Heart right ventricle (tissue), 16 donors: ENCODE measurements at regions not wholly inside any gene's neighbourhood (a gene's known extent, or its start where the extent isn't known, plus 50 kb on each side); places are given as distances from the start of the nearest gene placed in this dataset.

Source experiments
- ATAC-seq, 8 donors: fragments of 200-7000 bp; cut with Tn5 transposase; one replicate each; pipeline ENCODE4 v1.9.1; 2020; ENCODE audit warnings: mild to moderate bottlenecking in 8 of 8, moderate library complexity in 8 of 8, moderate number of reproducible peaks in 1 of 8
- DNase-seq, 2 donors: peaks; one replicate each; pipeline ENCODE4 v3.0.0-alpha.2; 2020
- H3K27ac ChIP-seq, 10 donors: fragments of 200-600 bp; sonication (generic) in 2 of 10; one replicate each; pipeline versions ENCODE4 v1.5.0 to v1.8.0; 2020 to 2022; ENCODE audit warnings: mild to moderate bottlenecking in 3 of 10
- H3K27me3 ChIP-seq, 7 donors: fragments of 200-600 bp; one replicate each; pipeline ENCODE4 v1.8.0; 2021 to 2022; ENCODE audit warnings: mild to moderate bottlenecking in 2 of 7
- H3K36me3 ChIP-seq, 9 donors: fragments of 200-600 bp; sonication (generic) in 1 of 9; one replicate each; pipeline versions ENCODE4 v1.5.0 to v1.8.0; 2020 to 2022; ENCODE audit warnings: mild to moderate bottlenecking in 2 of 9
- H3K4me1 ChIP-seq, 9 donors: fragments of 200-600 bp; sonication (generic) in 1 of 9; one replicate each; pipeline versions ENCODE4 v1.5.0 to v1.8.0; 2020 to 2022; ENCODE audit warnings: mild to moderate bottlenecking in 4 of 9
- H3K4me3 ChIP-seq, 10 donors: fragments of 200-600 bp; sonication (generic) in 2 of 10; one replicate each; pipeline versions ENCODE4 v1.5.0 to v1.8.0; 2020 to 2022; ENCODE audit warnings: mild to moderate bottlenecking in 7 of 10, moderate library complexity in 2 of 10
- H3K9me3 ChIP-seq, 11 donors: fragments of 200-600 bp in 10 of 11; sonication (generic) in 2 of 11; one replicate each; pipeline versions ENCODE4 v1.5.0 to v1.8.0; 2013 to 2022; ENCODE audit warnings: mild to moderate bottlenecking in 2 of 11, control low read depth in 1 of 11, moderate library complexity in 1 of 11
- WGBS, 2 donors: extraction: QIAGEN DNeasy Blood & Tissue Kit; methylation state at CpG; one replicate each; pipeline ENCODE4 v1.1.7; 2013; ENCODE audit warnings: inconsistent platforms in 1 of 2; 5-methylcytosine and 5-hydroxymethylcytosine counted together
- intact Hi-C, 10 donors: fragments of 100-400 bp; cut with DNase I; formaldehyde crosslinking; loops; one replicate each; pipeline versions ENCODE4 v1.11.1 to v1.14.2; 2022
- TF ChIP-seq, protein P1 (sequence below), 9 donors: fragments of 200-600 bp; sonication (generic) in 2 of 9; IDR thresholded peaks; one replicate each; pipeline versions ENCODE4 v1.5.0 to v1.8.0; 2021 to 2022; ENCODE audit warnings: antibody characterized with exemption in 9 of 9, mild to moderate bottlenecking in 5 of 9, moderate library complexity in 1 of 9
- donor health status: Arrhythmogenic right ventricular cardiomyopathy.
- donor health status: ischemic (EF 13 %, LVEDD 7.1; RV severe dilation, severe dysfunction).
- donor health status: healthy with polysubstance abuse.
- donor health status: DM: no; HTN: yes; CAD: no.
- donor health status: DM: no; HTN: no; CAD: no.
- donor health status: ischemic (EF 25% LVEDD 6.9; RV normal size, moderate dysfunction).
- donor health status: ischemic (EF 25% LVEDD 5.7; RV mildly dilated, moderate dysfunction).
- donor health status: healthy.
- donor health status: DM: yes; HTN: yes; CAD: no.
- donor health status: Ischemic cardiomyopathy.
- donor health status: ischemic (EF 35%, LVEDD 5.7; RV mildly dilated, moderate dysfunction).
- donor health status: nonischemic (EF 11% LVEDD 7.7; RV severe dilation, severe dysfunction).
- donor health status: DM: yes; HTN: yes; CAD: no.
- donor health status: PGD.
- donor health status: ischemic (EF 29% LVEDD 5.4; RV normal size, mild dysfunction).
- donor health status: nonischemic (EF 23%, LVEDD 6.1; RV moderate dilation, normal function).

DNA sequence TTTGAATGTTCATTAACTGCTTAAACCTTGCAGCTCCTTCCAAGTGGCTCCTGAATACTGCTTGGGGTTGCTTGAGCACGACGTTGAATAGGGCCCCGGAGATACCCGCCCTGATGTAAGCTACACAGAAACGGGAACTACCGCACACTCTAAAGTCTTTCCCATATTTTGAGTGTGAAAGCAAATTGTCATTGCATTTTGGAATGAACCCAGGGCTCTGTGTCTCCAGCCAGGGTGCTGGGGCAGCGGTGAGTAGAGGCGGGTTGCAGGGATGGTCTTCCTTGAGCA, 59.4 kb upstream of the HELT start:
- WGBS, 2 donors, result 85 to 89% methylated on average over 8 of the region's 8 CpGs
- ATAC-seq (no peak), DNase-seq (no peak)
- Histone ChIP-seq H3K4me3 (no peak overlapping the region), H3K4me1 (peaks cover 0 to 10% (median 6%) of the 10 kb centered on the region in 9 donors), H3K27ac (no peak overlapping the region), H3K27me3 (no peaks in the 10 kb centered on the region), H3K9me3 (no peaks in the 10 kb centered on the region), H3K36me3 (no peaks in the 10 kb centered on the region)
- TF ChIP-seq, protein P1, sequence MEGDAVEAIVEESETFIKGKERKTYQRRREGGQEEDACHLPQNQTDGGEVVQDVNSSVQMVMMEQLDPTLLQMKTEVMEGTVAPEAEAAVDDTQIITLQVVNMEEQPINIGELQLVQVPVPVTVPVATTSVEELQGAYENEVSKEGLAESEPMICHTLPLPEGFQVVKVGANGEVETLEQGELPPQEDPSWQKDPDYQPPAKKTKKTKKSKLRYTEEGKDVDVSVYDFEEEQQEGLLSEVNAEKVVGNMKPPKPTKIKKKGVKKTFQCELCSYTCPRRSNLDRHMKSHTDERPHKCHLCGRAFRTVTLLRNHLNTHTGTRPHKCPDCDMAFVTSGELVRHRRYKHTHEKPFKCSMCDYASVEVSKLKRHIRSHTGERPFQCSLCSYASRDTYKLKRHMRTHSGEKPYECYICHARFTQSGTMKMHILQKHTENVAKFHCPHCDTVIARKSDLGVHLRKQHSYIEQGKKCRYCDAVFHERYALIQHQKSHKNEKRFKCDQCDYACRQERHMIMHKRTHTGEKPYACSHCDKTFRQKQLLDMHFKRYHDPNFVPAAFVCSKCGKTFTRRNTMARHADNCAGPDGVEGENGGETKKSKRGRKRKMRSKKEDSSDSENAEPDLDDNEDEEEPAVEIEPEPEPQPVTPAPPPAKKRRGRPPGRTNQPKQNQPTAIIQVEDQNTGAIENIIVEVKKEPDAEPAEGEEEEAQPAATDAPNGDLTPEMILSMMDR (IDR thresholded peaks at IDR 0.05), result no peak
- intact Hi-C loops, result no loop called here

DNA sequence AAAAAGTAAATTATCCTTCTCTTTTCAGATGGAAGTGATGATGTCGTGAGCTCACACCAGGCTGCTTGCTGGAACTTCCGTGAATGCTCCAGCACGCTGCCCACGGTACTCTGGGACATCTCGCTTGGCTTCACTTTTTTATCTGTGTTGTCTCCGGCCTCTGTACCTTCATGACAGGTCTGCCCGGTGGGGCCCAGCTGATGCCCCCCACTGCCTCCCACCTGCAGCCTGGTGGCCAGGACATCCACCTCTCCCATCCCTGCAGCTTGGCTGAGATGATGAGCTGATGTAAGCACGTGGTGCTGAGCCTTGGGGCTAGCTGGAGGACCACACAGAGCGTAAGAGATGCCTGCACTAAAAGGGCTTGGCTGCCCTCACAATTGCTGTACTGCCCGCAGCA, 59.0 kb upstream of the HELT start:
- Histone ChIP-seq H3K4me1 (peaks cover 0 to 10% (median 6%) of the 10 kb centered on the region in 9 donors), H3K4me3 (no peak overlapping the region), H3K9me3 (no peaks in the 10 kb centered on the region), H3K27ac (no peak overlapping the region), H3K27me3 (no peaks in the 10 kb centered on the region), H3K36me3 (no peaks in the 10 kb centered on the region)
- no peak for DNase-seq
- intact Hi-C loops, result no loop called here
- WGBS, 2 donors, result 89 to 91% methylated on average over 10 of the region's 10 CpGs
- TF ChIP-seq, protein P1 (IDR thresholded peaks at IDR 0.05), result no peak
- no peak for ATAC-seq

DNA sequence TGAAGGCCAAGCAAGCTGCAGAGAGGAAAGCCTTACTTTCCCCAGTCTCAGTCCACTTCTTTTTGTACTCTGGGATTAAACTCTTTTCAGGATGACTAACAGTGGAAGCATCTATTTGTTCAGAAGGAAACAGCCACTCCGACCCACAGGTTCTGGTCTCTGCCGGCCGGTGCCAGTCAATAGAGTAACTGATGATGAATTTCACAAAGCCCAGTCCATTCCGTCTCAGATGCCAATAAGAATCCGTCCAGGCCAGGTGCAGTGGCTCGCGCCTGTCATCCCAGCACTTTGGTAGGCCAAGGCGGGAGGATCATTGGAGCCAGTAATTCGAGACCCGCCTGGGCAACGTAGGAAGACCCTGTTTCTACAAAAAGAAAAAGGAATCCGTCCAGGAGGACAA, 58.5 kb upstream of the HELT start:
- Histone ChIP-seq H3K4me1 (peaks cover 0 to 10% (median 6%) of the 10 kb centered on the region in 9 donors), H3K27ac (no peak overlapping the region), H3K4me3 (no peak overlapping the region), H3K9me3 (no peaks in the 10 kb centered on the region), H3K36me3 (no peaks in the 10 kb centered on the region), H3K27me3 (no peaks in the 10 kb centered on the region)
- WGBS, 2 donors, result 95 to 96% methylated on average over 12 of the region's 12 CpGs
- TF ChIP-seq, protein P1 (IDR thresholded peaks at IDR 0.05), result no peak
- ATAC-seq (no peak), DNase-seq (no peak)
- intact Hi-C loops, result no loop called here

DNA sequence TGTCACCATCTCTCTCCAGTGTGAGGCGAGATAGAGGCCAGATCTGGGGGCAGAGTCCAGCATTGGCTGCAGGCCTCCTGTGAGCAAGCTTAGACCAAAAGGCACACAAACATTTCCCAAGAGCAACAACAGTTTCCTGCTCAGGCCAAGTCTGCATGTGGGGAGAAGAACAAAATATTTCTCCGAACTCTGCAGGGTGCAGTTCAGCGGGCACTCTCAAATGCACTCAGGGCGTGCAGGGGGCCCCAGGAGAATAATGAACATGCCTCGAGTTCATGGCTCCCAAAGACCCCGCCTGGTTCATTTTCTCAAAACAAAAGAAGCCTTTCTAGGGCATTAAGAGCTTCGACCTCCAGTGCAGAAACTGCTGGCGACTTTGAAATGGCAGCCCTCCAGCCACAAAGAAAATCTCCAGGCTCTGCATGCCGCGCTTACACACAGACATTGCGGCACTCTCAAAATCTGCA, 57.8 kb upstream of the HELT start:
- Histone ChIP-seq H3K36me3 (no peaks in the 10 kb centered on the region), H3K9me3 (no peaks in the 10 kb centered on the region), H3K27me3 (no peaks in the 10 kb centered on the region), H3K4me1 (peaks cover 0 to 10% (median 6%) of the 10 kb centered on the region in 9 donors), H3K27ac (no peak overlapping the region), H3K4me3 (no peak overlapping the region)
- ATAC-seq (peak in 4 of 8 donors; percentile 37 to 57 (median 43)), DNase-seq (no peak)
- WGBS, 2 donors, result 60 to 67% methylated on average over 11 of the region's 11 CpGs
- TF ChIP-seq, protein P1 (IDR thresholded peaks at IDR 0.05), result no peak
- intact Hi-C loops, result no loop called here

DNA sequence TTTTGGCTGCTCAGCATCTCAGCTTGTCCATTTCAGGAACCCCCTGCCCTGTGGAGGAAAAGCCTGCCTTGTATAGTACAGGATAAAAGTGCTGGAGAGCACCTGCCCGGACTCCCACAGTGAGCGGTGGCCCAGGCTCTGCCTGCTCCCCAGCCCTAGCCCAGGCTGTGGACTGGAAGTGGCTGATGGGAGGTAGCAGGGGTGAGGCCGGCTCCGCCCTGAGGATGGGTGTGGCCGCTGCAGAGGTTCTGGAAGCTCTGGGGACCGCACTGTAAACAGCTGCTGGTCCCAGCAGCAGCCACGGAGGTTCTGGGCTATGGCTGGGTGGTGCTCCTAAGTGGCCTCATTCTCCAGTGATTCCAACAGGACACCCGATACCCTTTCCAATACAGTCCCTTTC, 56.6 kb upstream of the HELT start:
- intact Hi-C loops, result no loop called here

More for the DNA sequence above, 56.6 kb upstream of the HELT start:
- DNase-seq, result no peak
- Histone ChIP-seq H3K27ac (no peak overlapping the region), H3K36me3 (no peaks in the 10 kb centered on the region), H3K4me3 (no peak overlapping the region), H3K4me1 (peaks cover 0 to 10% (median 6%) of the 10 kb centered on the region in 9 donors), H3K27me3 (no peaks in the 10 kb centered on the region), H3K9me3 (no peaks in the 10 kb centered on the region)
- ATAC-seq, result no peak
- TF ChIP-seq, protein P1 (IDR thresholded peaks at IDR 0.05), result no peak
- 82% methylated on average over 8 of the region's 8 CpGs for WGBS, 2 donors
